Endothelial cell of umbilical vein (primary cell): ENCODE measurements at regions not wholly inside any gene's neighbourhood (a gene's known extent, or its start where the extent isn't known, plus 50 kb on each side); places are given as distances from the start of the nearest gene placed in this dataset.

Experiments used
- BruUV-seq: library from RNA; stranded (reverse); fragments of 400-500 nt; replicated peaks from 2 replicates; lab custom pipeline; 2021; lab: Mats Ljungman, UMichigan
- CTCF ChIA-PET: fragments of 300-600, 350-600 bp; sonication (Branson Sonifier 250); formaldehyde crosslinking; loops from one replicate; lab custom pipeline; 2021; ENCODE audit warnings: antibody characterized with exemption, inconsistent platforms; lab: Charles Lee
- POLR2A ChIA-PET: fragments of 300-600, 350-600 bp; sonication (Branson Sonifier 250); formaldehyde crosslinking; loops from one replicate; lab custom pipeline; 2021; ENCODE audit warnings: antibody characterized with exemption, inconsistent platforms; lab: Charles Lee
- DNase-seq: peaks from one replicate; pipeline ENCODE4 v3.0.0-alpha.2; 2011; ENCODE audit warnings: low read depth, low spot score
- FAIRE-seq: peaks from 2 replicates; lab custom pipeline; 2011; peaks lifted over from hg19 to GRCh38; lab: Jason Lieb, UNC
- H2AFZ ChIP-seq: 2 replicates; pipeline ENCODE4 v1.6.0; 2012; ENCODE audit warnings: low read depth, low read length, control low read depth, inconsistent platforms
- H3K27ac ChIP-seq: 2 replicates; pipeline ENCODE4 v1.5.1; 2011; ENCODE audit warnings: low read depth, mild to moderate bottlenecking, control low read depth, low read length, moderate library complexity; ENCODE audit not compliant: insufficient read depth
- H3K27me3 ChIP-seq, 2 experiments: 2 replicates each; pipeline versions ENCODE4 v1.6.0 to v1.6.1; 2011; ENCODE audit warnings: low read length in 2 of 2, mixed read lengths in 1 of 2; ENCODE audit not compliant: control insufficient read depth in 2 of 2, insufficient read depth in 2 of 2
- H3K36me3 ChIP-seq, 2 experiments: 2 replicates in 1 of 2; 3 replicates in 1 of 2; pipeline ENCODE4 v1.5.1; 2011; ENCODE audit warnings: low read length in 2 of 2, mild to moderate bottlenecking in 1 of 2, moderate library complexity in 1 of 2; ENCODE audit not compliant: control insufficient read depth in 2 of 2, insufficient read depth in 2 of 2; ENCODE audit errors: extremely low read depth in 1 of 2
- H3K4me1 ChIP-seq: 3 replicates; pipeline ENCODE4 v1.5.1; 2011; ENCODE audit warnings: mild to moderate bottlenecking, low read length; ENCODE audit not compliant: control insufficient read depth, insufficient read depth; ENCODE audit errors: extremely low read depth
- H3K4me2 ChIP-seq: 2 replicates; pipeline ENCODE4 v1.6.1; 2011; ENCODE audit warnings: low read length, control low read depth, mixed read lengths; ENCODE audit not compliant: insufficient read depth
- H3K4me3 ChIP-seq, 3 experiments: fragments of 200-600 bp in 1 of 3; sonication (generic), shearing (Covaris generic) in 1 of 3; replicated peaks in 1 of 3; 2 replicates each; pipeline ENCODE4 v1.5.1; 2011 to 2016; ENCODE audit warnings: control low read depth in 3 of 3, low read length in 3 of 3, mild to moderate bottlenecking in 2 of 3, inconsistent platforms in 1 of 3, low read depth in 1 of 3, moderate library complexity in 1 of 3; ENCODE audit not compliant: insufficient read depth in 1 of 3
- H3K79me2 ChIP-seq: 2 replicates; pipeline ENCODE4 v1.6.0; 2012; ENCODE audit warnings: low read length, inconsistent platforms; ENCODE audit not compliant: control insufficient read depth, insufficient read depth
- H3K9ac ChIP-seq: replicated peaks from 2 replicates; pipeline ENCODE3; 2011; ENCODE audit warnings: low read length, control low read depth; ENCODE audit not compliant: insufficient read depth; ENCODE audit errors: extremely low read depth
- H3K9me1 ChIP-seq: replicated peaks from 3 replicates; pipeline ENCODE4 v1.6.0; 2011; ENCODE audit warnings: mild to moderate bottlenecking, low read length; ENCODE audit not compliant: control insufficient read depth, insufficient read depth; ENCODE audit errors: extremely low read depth
- H3K9me3 ChIP-seq: replicated peaks from 2 replicates; pipeline ENCODE4 v1.5.1; 2012; ENCODE audit warnings: low read length, inconsistent platforms; ENCODE audit not compliant: control insufficient read depth, insufficient read depth
- H4K20me1 ChIP-seq: replicated peaks from 2 replicates; pipeline ENCODE3; 2011; ENCODE audit warnings: mild to moderate bottlenecking, low read length; ENCODE audit not compliant: control insufficient read depth, insufficient read depth; ENCODE audit errors: extremely low read depth
- CTCF ChIP-seq, 2 donors: IDR thresholded peaks; 1 replicate in 1 of 2; 2 replicates in 1 of 2; pipeline ENCODE4 v1.5.1; 2011; ENCODE audit warnings: low read length in 2 of 2, mild to moderate bottlenecking in 2 of 2, moderate library complexity in 2 of 2, control low read depth in 1 of 2, inconsistent platforms in 1 of 2, low read depth in 1 of 2; ENCODE audit not compliant: insufficient read depth in 1 of 2; ENCODE audit errors: extremely low read depth in 1 of 2
- EZH2 ChIP-seq: IDR thresholded peaks from 2 replicates; pipeline ENCODE4 v1.6.1; 2012; ENCODE audit warnings: borderline replicate concordance, low read depth, mild to moderate bottlenecking, moderate library complexity, low read length, inconsistent platforms; ENCODE audit not compliant: severe bottlenecking
- FOS ChIP-seq: IDR thresholded peaks from 2 replicates; pipeline ENCODE4 v1.6.1; 2011; ENCODE audit warnings: mild to moderate bottlenecking, low read length, moderate library complexity, borderline replicate concordance; ENCODE audit not compliant: insufficient read depth
- GATA2 ChIP-seq: IDR thresholded peaks from 2 replicates; pipeline ENCODE4 v1.7.0; 2011; ENCODE audit warnings: low read depth, mild to moderate bottlenecking, moderate library complexity, mixed read lengths, low read length; ENCODE audit not compliant: insufficient read length, insufficient read depth
- JUN ChIP-seq: IDR thresholded peaks from 2 replicates; pipeline ENCODE4 v1.6.1; 2011; ENCODE audit warnings: borderline replicate concordance, low read depth; ENCODE audit not compliant: insufficient read length, insufficient read depth
- MAX ChIP-seq: IDR thresholded peaks from 2 replicates; pipeline ENCODE4 v1.6.1; 2011; ENCODE audit not compliant: insufficient read depth, insufficient read length
- MYC ChIP-seq: IDR thresholded peaks from one replicate; pipeline ENCODE4 v1.6.1; 2011; ENCODE audit warnings: mild to moderate bottlenecking, low read depth, low read length
- POLR2A ChIP-seq: IDR thresholded peaks from 2 replicates; pipeline ENCODE4 v1.6.1; 2012; ENCODE audit warnings: low read depth, mild to moderate bottlenecking, control low read depth, low read length
- POLR2AphosphoS5 ChIP-seq: IDR thresholded peaks from 2 replicates; pipeline ENCODE4 v1.6.1; 2012; ENCODE audit warnings: low read depth, mild to moderate bottlenecking, control low read depth, low read length, moderate library complexity; ENCODE audit not compliant: insufficient read depth
- dilution Hi-C: fragments of 300-500 bp; cut with MboI; formaldehyde crosslinking; loops from one replicate; pipeline ENCODE4 v1.15.0; 2019; ENCODE audit warnings: low sequenced_read_pairs; ENCODE audit not compliant: extremely low pct_ligation_motif_present
- intact Hi-C: fragments of 100-400 bp; cut with micrococcal nuclease; formaldehyde crosslinking; loops from one replicate; pipeline ENCODE4 v1.10.0; 2022

- POLR2A ChIA-PET = no interaction called here
- Histone ChIP-seq H3K4me3 (no peak overlapping the region), H3K9me3 (no peaks in the 10 kb centered on the region), H3K9ac (no peak overlapping the region), H3K27ac (no peak overlapping the region), H3K4me1 (peaks cover 6% of the 10 kb centered on the region), H3K9me1 (no peaks in the 10 kb centered on the region), H3K79me2 (no peaks in the 10 kb centered on the region), H3K27me3 (no peaks in the 10 kb centered on the region), H4K20me1 (no peaks in the 10 kb centered on the region), H3K36me3 (no peaks in the 10 kb centered on the region), H3K4me2 (no peak overlapping the region), H2AFZ (no peak overlapping the region)
- no TSS peak for BruUV-seq
- FAIRE-seq = no peak
- no peak for DNase-seq
- TF ChIP-seq MAX = no peak
- no peak for TF ChIP-seq FOS
- no peak for TF ChIP-seq MYC
- TF ChIP-seq EZH2 = no peak
- no peak for TF ChIP-seq JUN
- no peak for TF ChIP-seq CTCF (IDR thresholded peaks at IDR 0.05; ENCODE audit: extremely low read depth in 1 of 2, insufficient read depth in 1 of 2, low read depth in 1 of 2, low read length in 2 of 2)
- no peak for TF ChIP-seq POLR2A
- TF ChIP-seq GATA2 = no peak
- no peak for TF ChIP-seq POLR2AphosphoS5
- intact Hi-C loops = no loop called here
- CTCF ChIA-PET = interaction anchor here (1.4 to 1.8 kb wide), 2 partner anchors 20 to 42 kb away, joined by 3 to 7 read pairs; no protein-coding TSS in a partner anchor
- dilution Hi-C loops = no loop called here
Measured at GRCh38 chr20:11247046-11248010, 573.5 kb upstream of the JAG1 start.
